NT2/D1 (cell line): ENCODE measurements at regions not wholly inside any gene's neighbourhood (a gene's known extent, or its start where the extent isn't known, plus 50 kb on each side); places are given as distances from the start of the nearest gene placed in this dataset.

Experiments
- DNase-seq: peaks from one replicate; pipeline ENCODE4 v3.0.0-alpha.2; 2011; ENCODE audit warnings: low read depth, low spot score
- H3K27me3 ChIP-seq: 2 replicates; pipeline ENCODE4 v1.6.0; 2011; ENCODE audit warnings: mild to moderate bottlenecking; ENCODE audit not compliant: insufficient read length, insufficient read depth
- H3K36me3 ChIP-seq: 2 replicates; pipeline ENCODE4 v1.6.1; 2011; ENCODE audit warnings: mild to moderate bottlenecking, low read length, mixed read lengths; ENCODE audit not compliant: insufficient read depth, insufficient read length
- H3K4me1 ChIP-seq: 2 replicates; pipeline ENCODE4 v1.5.1; 2011; ENCODE audit not compliant: insufficient read depth, insufficient read length
- H3K4me3 ChIP-seq: 2 replicates; pipeline ENCODE4 v1.5.1; 2011; ENCODE audit warnings: low read depth; ENCODE audit not compliant: insufficient read length
- H3K9ac ChIP-seq: 2 replicates; pipeline ENCODE4 v1.6.0; 2011; ENCODE audit warnings: low read depth; ENCODE audit not compliant: insufficient read length
- H3K9me3 ChIP-seq: 2 replicates; pipeline ENCODE4 v1.5.1; 2011; ENCODE audit warnings: mild to moderate bottlenecking, low read length; ENCODE audit not compliant: insufficient read depth
- SUZ12 ChIP-seq: IDR thresholded peaks from 2 replicates; pipeline ENCODE4 v1.6.1; 2011; ENCODE audit not compliant: insufficient read length, insufficient read depth; ENCODE audit errors: extremely low read depth
- YY1 ChIP-seq: IDR thresholded peaks from 2 replicates; pipeline ENCODE4 v1.6.1; 2011; ENCODE audit not compliant: insufficient read length, insufficient read depth
- ZNF274 ChIP-seq: IDR thresholded peaks from 2 replicates; pipeline ENCODE4 v1.6.1; 2011; ENCODE audit warnings: mild to moderate bottlenecking, low read depth, low read length

DNA sequence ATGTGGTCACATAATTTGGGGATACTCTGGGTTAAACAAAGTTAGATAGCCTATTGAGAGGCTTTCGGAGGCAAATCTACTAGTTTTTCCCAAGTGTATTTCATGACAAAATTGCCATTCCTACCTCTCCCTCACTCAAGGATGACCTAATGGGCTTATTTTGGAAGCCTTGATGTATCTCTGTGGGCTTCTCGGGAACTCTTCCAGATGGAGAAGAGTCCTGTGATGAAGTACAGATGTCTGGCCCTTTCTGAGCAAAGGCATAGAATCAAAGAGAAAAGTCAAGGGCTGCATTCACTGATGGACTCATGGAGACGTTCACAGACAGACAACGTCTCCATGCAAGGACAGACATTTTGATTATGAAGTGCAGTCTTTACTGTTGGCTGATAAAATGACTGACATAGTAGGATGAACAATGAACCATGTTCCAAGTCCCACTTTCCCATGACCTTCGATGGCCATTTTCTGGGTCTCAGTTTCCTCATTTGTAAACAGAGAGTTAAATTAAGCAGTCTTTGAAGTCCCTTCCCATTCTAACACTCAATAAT lies 347.2 kb upstream of the CD180 start:
- DNase-seq: no peak
- no peak overlapping the region for H3K4me3 ChIP-seq
- TF ChIP-seq ZNF274 (no peak), YY1 (no peak)
- H3K9me3 ChIP-seq: no peaks in the 10 kb centered on the region
- H3K27me3 ChIP-seq: no peaks in the 10 kb centered on the region
- no peaks in the 10 kb centered on the region for H3K4me1 ChIP-seq
- no peak overlapping the region for H3K9ac ChIP-seq
- H3K36me3 ChIP-seq: no peaks in the 10 kb centered on the region

DNA sequence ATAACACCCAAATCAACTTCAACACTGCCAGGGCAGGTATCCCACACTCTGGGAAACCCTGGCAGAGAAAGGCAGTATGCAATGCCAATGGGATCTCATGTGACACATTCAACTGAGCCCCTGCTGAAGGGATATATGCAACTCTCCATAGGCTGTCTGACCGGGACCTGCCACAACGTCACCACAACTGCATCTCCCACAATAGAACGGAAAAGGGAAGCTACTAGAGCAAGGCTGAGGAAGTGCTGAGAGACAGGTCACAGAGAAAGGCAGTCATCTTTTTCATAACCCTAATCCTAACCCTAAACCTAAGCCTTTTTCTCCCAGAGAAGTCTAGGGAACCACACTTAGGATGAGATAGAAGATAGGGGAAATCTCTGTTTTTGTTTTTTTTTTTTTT lies 345.9 kb upstream of the CD180 start:
- H3K4me1 ChIP-seq: no peaks in the 10 kb centered on the region
- H3K9me3 ChIP-seq: no peaks in the 10 kb centered on the region
- no peaks in the 10 kb centered on the region for H3K27me3 ChIP-seq
- TF ChIP-seq SUZ12 (no peak), ZNF274 (no peak), YY1 (no peak)
- H3K4me3 ChIP-seq: no peak overlapping the region
- no peaks in the 10 kb centered on the region for H3K36me3 ChIP-seq
- DNase-seq: no peak
- H3K9ac ChIP-seq: no peak overlapping the region

DNA sequence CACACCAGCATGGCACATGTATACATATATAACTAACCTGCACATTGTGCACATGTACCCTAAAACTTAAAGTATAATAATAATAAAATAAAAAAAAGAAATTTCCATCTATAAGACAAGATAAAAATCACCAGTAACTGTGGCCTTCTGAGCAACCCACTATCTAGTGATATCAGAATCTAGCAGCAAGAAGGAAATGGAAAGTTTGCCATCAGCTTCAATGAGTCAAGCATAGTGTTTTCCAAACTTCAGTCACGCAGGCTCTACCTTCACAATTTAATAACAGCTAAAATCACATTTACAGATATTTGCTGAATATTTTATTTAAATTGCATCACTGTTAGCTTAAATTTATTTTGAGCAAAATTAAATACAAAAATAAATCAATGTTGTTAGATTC lies 345.3 kb upstream of the CD180 start:
- no peaks in the 10 kb centered on the region for H3K9me3 ChIP-seq

DNA sequence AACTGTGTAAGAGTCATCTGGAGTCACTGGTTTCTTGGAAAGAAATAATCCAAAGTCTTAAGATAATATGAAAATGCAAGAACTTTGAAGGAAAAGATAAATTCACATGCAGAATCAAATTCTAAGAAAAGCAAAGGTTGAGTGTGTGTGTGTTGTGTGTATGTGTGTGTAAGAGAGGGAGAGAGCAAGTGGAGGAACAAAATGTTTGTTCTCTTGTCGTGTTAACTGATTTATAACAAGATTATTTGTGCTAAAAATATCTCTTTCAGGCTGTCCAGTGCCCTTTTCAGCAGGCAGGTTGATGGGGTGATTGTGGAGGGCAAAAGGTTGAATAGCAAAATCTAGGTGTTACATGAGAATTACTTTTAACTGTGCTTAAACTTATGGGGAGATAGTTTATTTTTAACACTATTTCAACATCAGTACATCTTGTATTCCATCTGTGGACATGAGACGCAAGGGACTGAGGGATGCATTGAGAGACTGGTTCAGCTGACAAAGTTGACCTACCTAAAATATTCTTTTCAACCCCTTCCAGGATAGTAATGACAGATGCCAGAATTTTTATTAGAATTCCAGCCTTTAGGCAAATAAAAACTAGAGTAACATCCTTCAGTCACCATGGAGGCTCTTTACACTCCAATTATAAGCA lies 342.4 kb upstream of the CD180 start:
- TF ChIP-seq SUZ12: no peak
- no peak for TF ChIP-seq YY1
- no peak for TF ChIP-seq ZNF274
- Histone ChIP-seq H3K36me3 (no peaks in the 10 kb centered on the region), H3K9me3 (no peaks in the 10 kb centered on the region), H3K4me3 (no peak overlapping the region), H3K9ac (no peak overlapping the region), H3K4me1 (no peaks in the 10 kb centered on the region), H3K27me3 (no peaks in the 10 kb centered on the region)
- DNase-seq: no peak

More for the DNA sequence above, 345.3 kb upstream of the CD180 start:
- TF ChIP-seq ZNF274: no peak
- no peak for TF ChIP-seq YY1
- TF ChIP-seq SUZ12: no peak
- no peak overlapping the region for H3K4me3 ChIP-seq
- no peaks in the 10 kb centered on the region for H3K4me1 ChIP-seq
- no peaks in the 10 kb centered on the region for H3K36me3 ChIP-seq
- no peak overlapping the region for H3K9ac ChIP-seq
- no peaks in the 10 kb centered on the region for H3K27me3 ChIP-seq
- no peak for DNase-seq

DNA sequence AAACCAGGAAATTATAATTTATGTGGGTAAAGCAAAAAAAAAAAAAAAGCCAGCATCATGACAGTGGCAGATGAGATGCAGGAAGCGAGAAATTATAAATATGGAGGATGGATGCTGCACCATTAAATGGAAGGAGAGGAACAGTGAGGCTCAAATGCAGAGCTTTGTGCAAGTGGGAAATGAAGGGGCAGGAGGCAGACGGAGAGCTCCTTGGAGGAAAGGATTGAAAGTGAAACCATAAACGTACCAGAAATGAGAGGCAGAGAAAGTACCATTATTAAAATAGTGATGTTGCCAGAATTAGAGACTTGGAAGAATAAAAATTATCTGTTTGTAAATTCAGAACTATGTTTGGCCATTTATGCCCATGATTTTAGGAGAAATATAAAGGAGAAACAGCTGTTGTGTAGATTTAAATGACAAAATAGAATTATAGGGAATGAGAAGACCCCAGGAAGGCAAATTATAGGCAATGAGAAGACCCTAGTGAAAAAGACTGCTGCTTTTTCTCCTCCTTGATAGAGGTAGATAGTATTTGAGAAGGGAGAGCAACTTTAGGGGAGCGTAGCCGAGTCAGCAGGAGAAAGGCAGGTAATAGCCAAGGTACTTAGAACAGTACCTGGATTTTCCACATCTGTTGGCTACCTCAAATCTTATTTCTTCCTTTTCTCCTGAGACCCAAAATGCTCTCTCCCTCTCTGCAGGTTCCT lies 341.0 kb upstream of the CD180 start:
- H3K9me3 ChIP-seq: no peaks in the 10 kb centered on the region
- no peak overlapping the region for H3K4me3 ChIP-seq
- DNase-seq: no peak
- TF ChIP-seq SUZ12: no peak
- no peak for TF ChIP-seq ZNF274
- TF ChIP-seq YY1: no peak
- H3K27me3 ChIP-seq: no peaks in the 10 kb centered on the region
- no peaks in the 10 kb centered on the region for H3K36me3 ChIP-seq
- H3K9ac ChIP-seq: no peak overlapping the region
- no peaks in the 10 kb centered on the region for H3K4me1 ChIP-seq

DNA sequence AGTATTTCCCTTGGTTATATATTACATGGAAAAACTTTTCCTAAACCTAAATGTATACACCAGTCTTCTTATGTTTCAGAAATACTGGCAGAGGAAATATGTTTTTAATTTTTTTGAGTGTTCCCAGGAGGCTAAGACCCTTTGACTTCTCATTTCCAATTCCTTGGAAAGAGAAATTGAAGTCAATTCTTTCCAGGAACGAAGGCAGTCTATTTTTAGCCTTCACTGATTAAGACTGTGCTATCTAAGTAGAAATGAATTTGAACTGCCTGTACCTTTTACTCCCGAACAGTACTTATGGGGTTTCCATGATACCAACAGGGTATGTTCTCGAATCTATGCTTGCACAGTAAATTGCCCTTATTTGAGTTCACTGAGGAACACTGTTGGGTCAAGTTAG lies 340.3 kb upstream of the CD180 start:
- no peak overlapping the region for H3K4me3 ChIP-seq
- H3K36me3 ChIP-seq: no peaks in the 10 kb centered on the region
- H3K4me1 ChIP-seq: no peaks in the 10 kb centered on the region
- DNase-seq: no peak
- H3K27me3 ChIP-seq: no peaks in the 10 kb centered on the region
- no peaks in the 10 kb centered on the region for H3K9me3 ChIP-seq
- TF ChIP-seq SUZ12: no peak
- TF ChIP-seq YY1: no peak
- TF ChIP-seq ZNF274: no peak
- H3K9ac ChIP-seq: no peak overlapping the region

DNA sequence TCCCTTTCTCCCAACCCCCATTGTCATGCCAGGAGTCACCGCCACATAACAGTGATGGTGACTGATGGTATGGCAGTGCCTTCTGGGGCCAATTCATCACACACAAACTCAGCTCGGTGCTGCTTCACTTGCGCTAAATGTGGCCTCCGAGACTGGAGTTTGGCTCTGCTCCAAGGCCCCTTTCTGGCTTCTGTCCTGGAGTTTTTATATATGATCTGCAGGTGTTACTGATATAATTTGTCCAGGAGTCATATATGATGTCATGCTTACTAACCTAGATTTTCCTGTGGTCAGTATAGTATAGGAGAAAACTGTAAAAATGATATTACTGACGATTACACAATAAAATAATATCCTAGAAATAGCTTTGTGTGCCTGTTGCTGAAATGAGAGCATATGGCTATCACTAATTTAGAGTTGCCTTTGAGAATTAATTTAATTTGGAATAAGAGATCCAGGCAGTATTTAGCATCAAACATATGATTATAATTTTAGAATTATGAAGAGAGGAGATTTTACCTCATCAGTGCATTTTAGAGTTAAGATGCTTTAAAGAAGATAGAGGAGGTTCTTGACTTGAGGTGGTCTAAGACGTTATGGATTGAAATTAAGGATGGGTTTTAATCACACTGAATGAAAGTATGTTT lies 334.1 kb upstream of the CD180 start:
- no peak for TF ChIP-seq YY1
- TF ChIP-seq SUZ12: no peak
- TF ChIP-seq ZNF274: no peak
- DNase-seq: no peak
- Histone ChIP-seq H3K36me3 (no peaks in the 10 kb centered on the region), H3K9me3 (peaks cover 10% of the 10 kb centered on the region; the same call in 1 of the 2 replicates), H3K27me3 (no peaks in the 10 kb centered on the region), H3K4me1 (no peaks in the 10 kb centered on the region), H3K9ac (no peak overlapping the region), H3K4me3 (no peak overlapping the region)
